ENCODE measurements at regions not wholly inside any gene's neighbourhood (a gene's known extent, or its start where the extent isn't known, plus 50 kb on each side); places are given as distances from the start of the nearest gene placed in this dataset.

DNA sequence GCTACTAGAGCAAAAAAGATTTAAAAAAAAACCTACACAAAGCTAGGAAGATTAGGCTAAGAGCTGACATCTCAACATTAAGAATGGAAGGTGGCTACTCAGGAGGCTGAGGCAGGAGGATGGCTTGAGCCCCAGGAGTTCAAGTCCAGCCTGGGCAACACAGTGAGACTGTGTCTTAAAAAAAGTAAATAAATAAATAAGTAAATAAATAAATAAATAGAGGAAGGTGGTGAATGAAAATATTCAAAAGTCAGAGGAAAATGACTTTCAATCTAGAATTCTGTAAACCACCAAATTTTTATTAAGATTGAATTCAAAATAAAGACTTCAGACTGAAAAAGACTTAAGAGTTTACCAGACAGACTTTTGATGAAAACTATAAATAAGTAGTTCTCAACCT, 50.9 kb upstream of the TMPRSS2 start:
- no peaks in the 10 kb centered on the region for H3K36me3 ChIP-seq (ENCODE audit: control insufficient read depth, insufficient read depth, low read length)
- TF ChIP-seq, protein P1, sequence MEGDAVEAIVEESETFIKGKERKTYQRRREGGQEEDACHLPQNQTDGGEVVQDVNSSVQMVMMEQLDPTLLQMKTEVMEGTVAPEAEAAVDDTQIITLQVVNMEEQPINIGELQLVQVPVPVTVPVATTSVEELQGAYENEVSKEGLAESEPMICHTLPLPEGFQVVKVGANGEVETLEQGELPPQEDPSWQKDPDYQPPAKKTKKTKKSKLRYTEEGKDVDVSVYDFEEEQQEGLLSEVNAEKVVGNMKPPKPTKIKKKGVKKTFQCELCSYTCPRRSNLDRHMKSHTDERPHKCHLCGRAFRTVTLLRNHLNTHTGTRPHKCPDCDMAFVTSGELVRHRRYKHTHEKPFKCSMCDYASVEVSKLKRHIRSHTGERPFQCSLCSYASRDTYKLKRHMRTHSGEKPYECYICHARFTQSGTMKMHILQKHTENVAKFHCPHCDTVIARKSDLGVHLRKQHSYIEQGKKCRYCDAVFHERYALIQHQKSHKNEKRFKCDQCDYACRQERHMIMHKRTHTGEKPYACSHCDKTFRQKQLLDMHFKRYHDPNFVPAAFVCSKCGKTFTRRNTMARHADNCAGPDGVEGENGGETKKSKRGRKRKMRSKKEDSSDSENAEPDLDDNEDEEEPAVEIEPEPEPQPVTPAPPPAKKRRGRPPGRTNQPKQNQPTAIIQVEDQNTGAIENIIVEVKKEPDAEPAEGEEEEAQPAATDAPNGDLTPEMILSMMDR (IDR thresholded peaks at IDR 0.05; ENCODE audit: insufficient read depth, low read length, poor library complexity, severe bottlenecking), result no peak

DNA sequence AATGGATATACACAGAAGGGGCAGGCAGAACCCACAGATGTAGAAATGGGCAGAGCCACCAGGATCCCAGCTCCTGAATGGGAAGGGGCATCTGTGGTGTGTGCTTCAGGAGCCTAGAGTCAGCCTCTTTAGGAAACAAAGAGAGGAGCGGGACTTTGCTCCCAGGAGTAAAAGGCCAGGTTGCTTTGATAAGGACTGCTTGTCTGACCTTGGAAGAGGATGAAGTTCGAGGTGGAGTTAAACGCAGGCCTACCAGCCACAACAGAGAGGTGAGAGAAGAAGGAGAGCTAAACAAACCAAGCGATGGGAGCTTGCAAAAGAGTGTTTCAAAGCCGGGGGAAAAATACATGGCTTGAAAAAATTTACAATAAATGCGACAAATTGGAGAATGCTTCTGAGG, 49.9 kb upstream of the TMPRSS2 start:
- Histone ChIP-seq H3K27me3 (replicated peaks; ENCODE audit: control insufficient read depth, insufficient read depth, low read length) (no peaks in the 10 kb centered on the region), H3K36me3 (ENCODE audit: control insufficient read depth, insufficient read depth, low read length) (no peaks in the 10 kb centered on the region), H3K4me3 (replicated peaks; ENCODE audit: low read depth, low read length) (no peak overlapping the region)
- TF ChIP-seq, protein P1 (IDR thresholded peaks at IDR 0.05; ENCODE audit: insufficient read depth, low read length, poor library complexity, severe bottlenecking), result no peak
- no peak for DNase-seq (ENCODE audit: extremely low read depth, insufficient read length)

More for the DNA sequence above, 50.9 kb upstream of the TMPRSS2 start:
- DNase-seq (ENCODE audit: extremely low read depth, insufficient read length), result no peak
- no peaks in the 10 kb centered on the region for H3K27me3 ChIP-seq (replicated peaks; ENCODE audit: control insufficient read depth, insufficient read depth, low read length)
- no peak overlapping the region for H3K4me3 ChIP-seq (replicated peaks; ENCODE audit: low read depth, low read length)
